Tibial nerve (tissue), 4 donors: ENCODE measurements at regions not wholly inside any gene's neighbourhood (a gene's known extent, or its start where the extent isn't known, plus 50 kb on each side); places are given as distances from the start of the nearest gene placed in this dataset.

Experiments used
- DNase-seq, 2 donors: peaks; one replicate each; pipeline ENCODE4 v3.0.0-alpha.2; 2019; ENCODE audit warnings: low spot score in 2 of 2
- H3K27ac ChIP-seq, 4 donors: fragments of 200-600 bp; sonication (generic) in 3 of 4; one replicate each; pipeline ENCODE4 v1.5.1; 2017 to 2019; ENCODE audit warnings: mild to moderate bottlenecking in 1 of 4
- H3K27me3 ChIP-seq, 2 donors: fragments of 200-600 bp; sonication (generic) in 1 of 2; one replicate each; pipeline versions ENCODE4 v1.5.1 to v1.6.0; 2017 to 2019
- H3K36me3 ChIP-seq, 3 donors: fragments of 200-600 bp; sonication (generic); one replicate each; pipeline ENCODE4 v1.5.1; 2018 to 2019
- H3K4me1 ChIP-seq, 4 donors: fragments of 200-600 bp; sonication (generic) in 3 of 4; one replicate each; pipeline ENCODE4 v1.5.1; 2017 to 2019
- H3K4me3 ChIP-seq, 4 donors: fragments of 200-600 bp; sonication (generic) in 3 of 4; one replicate each; pipeline ENCODE4 v1.5.1; 2017 to 2019; ENCODE audit warnings: mild to moderate bottlenecking in 1 of 4, moderate library complexity in 1 of 4
- H3K9me3 ChIP-seq, 4 donors: fragments of 200-600 bp; sonication (generic) in 3 of 4; one replicate each; pipeline ENCODE4 v1.5.1; 2017 to 2019
- CTCF ChIP-seq, 5 experiments: fragments of 200-600 bp in 3 of 5; fragments of 450-650 bp in 2 of 5; sonication (generic) in 3 of 5; IDR thresholded peaks; one replicate each; pipeline ENCODE4 v1.5.1; 2016 to 2019; ENCODE audit warnings: antibody characterized with exemption in 5 of 5, mild to moderate bottlenecking in 3 of 5, moderate library complexity in 2 of 5
- EP300 ChIP-seq, 2 donors: sonication (generic); formaldehyde crosslinking; IDR thresholded peaks; one replicate each; pipeline ENCODE4 v1.6.1; 2017; ENCODE audit warnings: antibody characterized with exemption in 2 of 2, mild to moderate bottlenecking in 1 of 2
- POLR2A ChIP-seq, 2 donors: fragments of 450-650 bp; IDR thresholded peaks; one replicate each; pipeline ENCODE4 v1.6.1; 2017; ENCODE audit warnings: antibody characterized with exemption in 2 of 2, mild to moderate bottlenecking in 2 of 2, moderate library complexity in 2 of 2
- WGBS, 2 donors: methylation state at CpG; one replicate each; pipeline ENCODE4 v1.1.5; 2018; 5-methylcytosine and 5-hydroxymethylcytosine counted together

DNA sequence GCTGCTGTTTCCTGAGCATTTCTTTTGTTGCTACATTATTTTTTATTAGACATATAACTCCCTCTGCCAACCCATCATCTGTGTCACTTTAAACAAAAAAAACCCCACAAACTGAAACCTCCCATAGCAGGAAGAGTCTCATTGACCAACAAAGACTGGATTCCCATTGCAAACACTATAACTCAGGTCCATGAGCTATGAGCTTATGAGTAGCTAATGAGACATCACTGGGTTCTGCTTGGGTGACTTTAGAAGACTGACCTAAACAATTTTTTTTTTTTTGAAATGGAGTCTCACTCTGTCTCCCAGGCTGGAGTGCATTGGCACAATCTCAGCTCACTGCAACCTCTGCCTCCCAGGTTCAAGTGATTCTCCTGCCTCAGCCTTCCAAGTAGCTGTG, 212.8 kb downstream of the LTN1 start:
- H3K4me3 ChIP-seq = no peak overlapping the region

GRCh38 chr21:28776251-28776650, 216.4 kb downstream of the LTN1 start:
- peaks cover 0 to 15% (median 0%) of the 10 kb centered on the region in 4 donors for H3K4me1 ChIP-seq
- no peaks in the 10 kb centered on the region for H3K9me3 ChIP-seq
- no peaks in the 10 kb centered on the region for H3K36me3 ChIP-seq
- DNase-seq = no peak
- TF ChIP-seq EP300 (IDR thresholded peaks at IDR 0.05) (no peak), CTCF (IDR thresholded peaks at IDR 0.05) (no peak), POLR2A (IDR thresholded peaks at IDR 0.05) (no peak)
- 81 to 94% methylated on average over 2 of the region's 2 CpGs for WGBS, 2 donors
- no peaks in the 10 kb centered on the region for H3K27me3 ChIP-seq
- no peak overlapping the region for H3K27ac ChIP-seq
- H3K4me3 ChIP-seq = no peak overlapping the region

More for the DNA sequence above, 212.8 kb downstream of the LTN1 start:
- H3K27me3 ChIP-seq = no peaks in the 10 kb centered on the region
- peaks cover 0 to 14% (median 0%) of the 10 kb centered on the region in 3 donors for H3K36me3 ChIP-seq
- peaks cover 0 to 3% (median 0%) of the 10 kb centered on the region in 4 donors for H3K9me3 ChIP-seq
- H3K27ac ChIP-seq = no peak overlapping the region
- DNase-seq = no peak
- H3K4me1 ChIP-seq = no peaks in the 10 kb centered on the region
- TF ChIP-seq EP300 (IDR thresholded peaks at IDR 0.05) (no peak), POLR2A (IDR thresholded peaks at IDR 0.05) (no peak), CTCF (IDR thresholded peaks at IDR 0.05) (no peak)

DNA sequence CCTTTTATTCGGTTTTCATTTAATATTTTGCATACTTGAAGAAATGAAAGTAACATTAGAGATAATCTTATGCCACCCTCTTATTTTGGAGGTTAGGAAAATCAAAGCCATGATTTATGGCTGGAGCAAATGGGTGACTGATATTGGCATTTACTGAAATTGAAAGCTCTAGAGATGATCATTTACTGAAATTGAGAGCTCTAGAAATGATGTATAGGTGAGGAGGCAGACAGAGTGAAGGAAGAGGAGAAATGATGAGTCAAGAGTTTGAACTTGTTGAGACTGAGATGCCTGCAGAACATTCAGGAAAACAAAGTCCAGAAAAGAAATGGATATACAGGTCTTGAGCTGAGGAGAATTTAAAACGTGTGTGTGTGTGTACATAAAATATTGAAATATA, 217.6 kb downstream of the LTN1 start:
- H3K27me3 ChIP-seq = no peaks in the 10 kb centered on the region
- no peak for DNase-seq
- no peaks in the 10 kb centered on the region for H3K9me3 ChIP-seq
- no peak overlapping the region for H3K4me3 ChIP-seq
- H3K27ac ChIP-seq = no peak overlapping the region
- WGBS, 2 donors = 48 to 71% methylated on average over 2 of the region's 2 CpGs
- H3K4me1 ChIP-seq = peaks cover 0 to 18% (median 0%) of the 10 kb centered on the region in 4 donors
- no peak for TF ChIP-seq POLR2A (IDR thresholded peaks at IDR 0.05)
- no peak for TF ChIP-seq EP300 (IDR thresholded peaks at IDR 0.05)
- no peak for TF ChIP-seq CTCF (IDR thresholded peaks at IDR 0.05)
- no peaks in the 10 kb centered on the region for H3K36me3 ChIP-seq

GRCh38 chr21:28773036-28773435, 219.6 kb downstream of the LTN1 start:
- TF ChIP-seq POLR2A (IDR thresholded peaks at IDR 0.05) (no peak), EP300 (IDR thresholded peaks at IDR 0.05) (no peak), CTCF (IDR thresholded peaks at IDR 0.05) (no peak)
- 92 to 97% methylated on average over 2 of the region's 2 CpGs for WGBS, 2 donors

GRCh38 chr21:28771790-28772501, 220.7 kb downstream of the LTN1 start:
- H3K4me3 ChIP-seq = no peak overlapping the region
- H3K9me3 ChIP-seq = peaks cover 0 to under 1% (median 0%) of the 10 kb centered on the region in 4 donors
- H3K36me3 ChIP-seq = peaks cover 0 to 8% (median 0%) of the 10 kb centered on the region in 3 donors
- DNase-seq = no peak
- peaks cover 0 to 24% (median 1%) of the 10 kb centered on the region in 4 donors for H3K4me1 ChIP-seq
- H3K27me3 ChIP-seq = no peaks in the 10 kb centered on the region
- H3K27ac ChIP-seq = peak overlapping the region in 3 of 4 donors; percentile 13 to 71 (median 42)
- TF ChIP-seq EP300 (IDR thresholded peaks at IDR 0.05) = no peak
- 42% methylated on average over 3 of the region's 3 CpGs for WGBS, 2 donors

More at GRCh38 chr21:28773036-28773435, 219.6 kb downstream of the LTN1 start:
- Histone ChIP-seq H3K27me3 (no peaks in the 10 kb centered on the region), H3K27ac (peak overlapping the region in 1 of 4 donors; percentile 59), H3K4me1 (peaks cover 0 to 24% (median 1%) of the 10 kb centered on the region in 4 donors), H3K9me3 (no peaks in the 10 kb centered on the region), H3K4me3 (no peak overlapping the region), H3K36me3 (peaks cover 0 to 3% (median 0%) of the 10 kb centered on the region in 3 donors)
- DNase-seq = no peak
